H1 (cell line): ENCODE measurements at regions not wholly inside any gene's neighbourhood (a gene's known extent, or its start where the extent isn't known, plus 50 kb on each side); places are given as distances from the start of the nearest gene placed in this dataset.

Experiments used
- CTBP2 ChIP-seq: IDR thresholded peaks from 2 replicates; pipeline ENCODE4 v1.7.0; 2011; ENCODE audit warnings: borderline replicate concordance, mild to moderate bottlenecking, moderate library complexity, mixed read lengths, low read length; ENCODE audit not compliant: insufficient read depth, insufficient read length
- EP300 ChIP-seq, 2 experiments: IDR thresholded peaks; 1 replicate in 1 of 2; 2 replicates in 1 of 2; pipeline ENCODE4 v1.6.1; 2011 to 2012; ENCODE audit warnings: low read depth in 2 of 2, low read length in 2 of 2, mild to moderate bottlenecking in 2 of 2, borderline replicate concordance in 1 of 2, inconsistent platforms in 1 of 2, moderate library complexity in 1 of 2
- FOSL1 ChIP-seq: IDR thresholded peaks from 2 replicates; pipeline ENCODE4 v1.6.1; 2011; ENCODE audit warnings: mild to moderate bottlenecking, low read depth, low read length, moderate library complexity; ENCODE audit not compliant: insufficient read depth
- GABPA ChIP-seq: IDR thresholded peaks from 2 replicates; pipeline ENCODE4 v1.6.1; 2011; ENCODE audit warnings: mild to moderate bottlenecking, low read length, moderate library complexity, borderline replicate concordance; ENCODE audit not compliant: insufficient read depth
- JUN ChIP-seq: IDR thresholded peaks from 2 replicates; pipeline ENCODE4 v1.6.1; 2011; ENCODE audit warnings: low read depth, mild to moderate bottlenecking, improper control_type of control experiment, low read length
- RBBP5 ChIP-seq: IDR thresholded peaks from 2 replicates; pipeline ENCODE4 v1.7.1; 2012; ENCODE audit warnings: low read depth, mild to moderate bottlenecking, inconsistent platforms, low read length, moderate library complexity, borderline replicate concordance
- TAF1 ChIP-seq: IDR thresholded peaks from 2 replicates; pipeline ENCODE4 v1.6.1; 2011; ENCODE audit warnings: mild to moderate bottlenecking, low read depth, low read length
- TEAD4 ChIP-seq: IDR thresholded peaks from 2 replicates; pipeline ENCODE4 v1.6.1; 2012; ENCODE audit warnings: low read depth, low read length, inconsistent platforms, mixed read lengths
- TF ChIP-seq, protein P1 (sequence below): fragments of 300-600 bp; sonication (generic); IDR thresholded peaks from 2 replicates; pipeline ENCODE4 v1.7.1; 2012; ENCODE audit warnings: low read length, moderate library complexity, mild to moderate bottlenecking, inconsistent platforms; ENCODE audit not compliant: insufficient replicate concordance

DNA sequence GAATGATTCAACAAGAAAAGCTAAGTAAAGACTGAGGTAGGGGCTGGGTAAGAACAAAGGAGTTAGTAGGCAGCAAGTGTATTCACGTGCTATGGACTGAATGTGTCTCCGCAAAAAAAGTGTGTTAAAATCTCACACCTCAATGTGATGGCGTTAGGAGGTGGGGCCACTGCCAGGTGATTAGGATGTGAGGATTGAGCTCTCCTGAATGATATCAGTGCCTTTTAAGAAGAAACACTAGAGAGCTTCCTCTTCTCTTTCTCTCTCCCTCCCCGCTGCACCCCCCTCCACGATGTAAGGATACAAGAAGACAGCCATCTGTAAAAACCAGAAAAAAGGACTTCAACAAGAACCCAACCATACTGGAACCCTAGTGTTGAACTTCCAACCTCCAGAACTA lies 396.1 kb upstream of the PLXNA2 start (continued):
- TF ChIP-seq, protein P1, sequence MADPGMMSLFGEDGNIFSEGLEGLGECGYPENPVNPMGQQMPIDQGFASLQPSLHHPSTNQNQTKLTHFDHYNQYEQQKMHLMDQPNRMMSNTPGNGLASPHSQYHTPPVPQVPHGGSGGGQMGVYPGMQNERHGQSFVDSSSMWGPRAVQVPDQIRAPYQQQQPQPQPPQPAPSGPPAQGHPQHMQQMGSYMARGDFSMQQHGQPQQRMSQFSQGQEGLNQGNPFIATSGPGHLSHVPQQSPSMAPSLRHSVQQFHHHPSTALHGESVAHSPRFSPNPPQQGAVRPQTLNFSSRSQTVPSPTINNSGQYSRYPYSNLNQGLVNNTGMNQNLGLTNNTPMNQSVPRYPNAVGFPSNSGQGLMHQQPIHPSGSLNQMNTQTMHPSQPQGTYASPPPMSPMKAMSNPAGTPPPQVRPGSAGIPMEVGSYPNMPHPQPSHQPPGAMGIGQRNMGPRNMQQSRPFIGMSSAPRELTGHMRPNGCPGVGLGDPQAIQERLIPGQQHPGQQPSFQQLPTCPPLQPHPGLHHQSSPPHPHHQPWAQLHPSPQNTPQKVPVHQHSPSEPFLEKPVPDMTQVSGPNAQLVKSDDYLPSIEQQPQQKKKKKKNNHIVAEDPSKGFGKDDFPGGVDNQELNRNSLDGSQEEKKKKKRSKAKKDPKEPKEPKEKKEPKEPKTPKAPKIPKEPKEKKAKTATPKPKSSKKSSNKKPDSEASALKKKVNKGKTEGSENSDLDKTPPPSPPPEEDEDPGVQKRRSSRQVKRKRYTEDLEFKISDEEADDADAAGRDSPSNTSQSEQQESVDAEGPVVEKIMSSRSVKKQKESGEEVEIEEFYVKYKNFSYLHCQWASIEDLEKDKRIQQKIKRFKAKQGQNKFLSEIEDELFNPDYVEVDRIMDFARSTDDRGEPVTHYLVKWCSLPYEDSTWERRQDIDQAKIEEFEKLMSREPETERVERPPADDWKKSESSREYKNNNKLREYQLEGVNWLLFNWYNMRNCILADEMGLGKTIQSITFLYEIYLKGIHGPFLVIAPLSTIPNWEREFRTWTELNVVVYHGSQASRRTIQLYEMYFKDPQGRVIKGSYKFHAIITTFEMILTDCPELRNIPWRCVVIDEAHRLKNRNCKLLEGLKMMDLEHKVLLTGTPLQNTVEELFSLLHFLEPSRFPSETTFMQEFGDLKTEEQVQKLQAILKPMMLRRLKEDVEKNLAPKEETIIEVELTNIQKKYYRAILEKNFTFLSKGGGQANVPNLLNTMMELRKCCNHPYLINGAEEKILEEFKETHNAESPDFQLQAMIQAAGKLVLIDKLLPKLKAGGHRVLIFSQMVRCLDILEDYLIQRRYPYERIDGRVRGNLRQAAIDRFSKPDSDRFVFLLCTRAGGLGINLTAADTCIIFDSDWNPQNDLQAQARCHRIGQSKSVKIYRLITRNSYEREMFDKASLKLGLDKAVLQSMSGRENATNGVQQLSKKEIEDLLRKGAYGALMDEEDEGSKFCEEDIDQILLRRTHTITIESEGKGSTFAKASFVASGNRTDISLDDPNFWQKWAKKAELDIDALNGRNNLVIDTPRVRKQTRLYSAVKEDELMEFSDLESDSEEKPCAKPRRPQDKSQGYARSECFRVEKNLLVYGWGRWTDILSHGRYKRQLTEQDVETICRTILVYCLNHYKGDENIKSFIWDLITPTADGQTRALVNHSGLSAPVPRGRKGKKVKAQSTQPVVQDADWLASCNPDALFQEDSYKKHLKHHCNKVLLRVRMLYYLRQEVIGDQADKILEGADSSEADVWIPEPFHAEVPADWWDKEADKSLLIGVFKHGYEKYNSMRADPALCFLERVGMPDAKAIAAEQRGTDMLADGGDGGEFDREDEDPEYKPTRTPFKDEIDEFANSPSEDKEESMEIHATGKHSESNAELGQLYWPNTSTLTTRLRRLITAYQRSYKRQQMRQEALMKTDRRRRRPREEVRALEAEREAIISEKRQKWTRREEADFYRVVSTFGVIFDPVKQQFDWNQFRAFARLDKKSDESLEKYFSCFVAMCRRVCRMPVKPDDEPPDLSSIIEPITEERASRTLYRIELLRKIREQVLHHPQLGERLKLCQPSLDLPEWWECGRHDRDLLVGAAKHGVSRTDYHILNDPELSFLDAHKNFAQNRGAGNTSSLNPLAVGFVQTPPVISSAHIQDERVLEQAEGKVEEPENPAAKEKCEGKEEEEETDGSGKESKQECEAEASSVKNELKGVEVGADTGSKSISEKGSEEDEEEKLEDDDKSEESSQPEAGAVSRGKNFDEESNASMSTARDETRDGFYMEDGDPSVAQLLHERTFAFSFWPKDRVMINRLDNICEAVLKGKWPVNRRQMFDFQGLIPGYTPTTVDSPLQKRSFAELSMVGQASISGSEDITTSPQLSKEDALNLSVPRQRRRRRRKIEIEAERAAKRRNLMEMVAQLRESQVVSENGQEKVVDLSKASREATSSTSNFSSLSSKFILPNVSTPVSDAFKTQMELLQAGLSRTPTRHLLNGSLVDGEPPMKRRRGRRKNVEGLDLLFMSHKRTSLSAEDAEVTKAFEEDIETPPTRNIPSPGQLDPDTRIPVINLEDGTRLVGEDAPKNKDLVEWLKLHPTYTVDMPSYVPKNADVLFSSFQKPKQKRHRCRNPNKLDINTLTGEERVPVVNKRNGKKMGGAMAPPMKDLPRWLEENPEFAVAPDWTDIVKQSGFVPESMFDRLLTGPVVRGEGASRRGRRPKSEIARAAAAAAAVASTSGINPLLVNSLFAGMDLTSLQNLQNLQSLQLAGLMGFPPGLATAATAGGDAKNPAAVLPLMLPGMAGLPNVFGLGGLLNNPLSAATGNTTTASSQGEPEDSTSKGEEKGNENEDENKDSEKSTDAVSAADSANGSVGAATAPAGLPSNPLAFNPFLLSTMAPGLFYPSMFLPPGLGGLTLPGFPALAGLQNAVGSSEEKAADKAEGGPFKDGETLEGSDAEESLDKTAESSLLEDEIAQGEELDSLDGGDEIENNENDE, result no peak
- TF ChIP-seq CTBP2, result no peak
- no peak for TF ChIP-seq EP300 (IDR thresholded peaks at IDR 0.05; ENCODE audit: borderline replicate concordance in 1 of 2, low read depth in 2 of 2, low read length in 2 of 2)
- TF ChIP-seq TAF1, result no peak
- no peak for TF ChIP-seq JUN
- no peak for TF ChIP-seq FOSL1
- TF ChIP-seq RBBP5, result no peak
- no peak for TF ChIP-seq GABPA
- TF ChIP-seq TEAD4, result no peak
